Mucosa of descending colon (tissue), 3 donors: ENCODE measurements at regions not wholly inside any gene's neighbourhood (a gene's known extent, or its start where the extent isn't known, plus 50 kb on each side); places are given as distances from the start of the nearest gene placed in this dataset.

Experiments used
- ATAC-seq: fragments of 200-7000 bp; cut with Tn5 transposase; one replicate; pipeline ENCODE4 v1.9.1; 2020; ENCODE audit warnings: mild to moderate bottlenecking, moderate library complexity
- DNase-seq, 3 donors: peaks; one replicate each; pipeline ENCODE4 v3.0.0-alpha.2; 2020
- H3K36me3 ChIP-seq: fragments of 200-600 bp; one replicate; pipeline ENCODE4 v1.8.0; 2021; ENCODE audit warnings: low read depth, mild to moderate bottlenecking
- H3K4me1 ChIP-seq: fragments of 200-600 bp; one replicate; pipeline ENCODE4 v1.8.0; 2021; ENCODE audit warnings: low read depth, mild to moderate bottlenecking
- H3K4me3 ChIP-seq: fragments of 200-600 bp; one replicate; pipeline ENCODE4 v1.8.0; 2021; ENCODE audit warnings: mild to moderate bottlenecking
- H3K9me3 ChIP-seq: fragments of 200-600 bp; one replicate; pipeline ENCODE4 v1.8.0; 2021; ENCODE audit warnings: mild to moderate bottlenecking
- CTCF ChIP-seq: fragments of 200-600 bp; IDR thresholded peaks from one replicate; pipeline ENCODE4 v1.8.0; 2022; ENCODE audit warnings: antibody characterized with exemption, mild to moderate bottlenecking
- intact Hi-C, 2 donors: fragments of 100-400 bp; cut with DNase I in 1 of 2; cut with micrococcal nuclease in 1 of 2; formaldehyde crosslinking; loops; one replicate each; pipeline versions ENCODE4 v1.11.0 to v1.11.1; 2022; cut with DNase I, micrococcal nuclease
- donor health status: DM: no; HTN: no; CAD: no; lungs with moderate emphysema.
- donor health status: DM: no; HTN: no; CAD: no.
- donor health status: DM: no; HTN: yes; CAD: no.

- ATAC-seq (no peak), DNase-seq (no peak)
- Histone ChIP-seq H3K36me3 (no peaks in the 10 kb centered on the region), H3K4me1 (no peaks in the 10 kb centered on the region), H3K9me3 (peaks cover 44% of the 10 kb centered on the region), H3K4me3 (no peak overlapping the region)
- intact Hi-C loops = no loop called here
- no peak for TF ChIP-seq CTCF
These were observed 840.0 kb downstream of the C6orf118 start for GRCh38 chr6:164469276-164469949.

GRCh38 chr6:164455835-164456234 lies 853.6 kb downstream of the C6orf118 start:
- no peaks in the 10 kb centered on the region for H3K36me3 ChIP-seq
- DNase-seq (no peak), ATAC-seq (no peak)
- H3K4me3 ChIP-seq = no peak overlapping the region
- H3K4me1 ChIP-seq = no peaks in the 10 kb centered on the region
- intact Hi-C loops = no loop called here
- TF ChIP-seq CTCF = no peak
- peaks cover 59% of the 10 kb centered on the region for H3K9me3 ChIP-seq

GRCh38 chr6:164453835-164454234 lies 855.6 kb downstream of the C6orf118 start:
- no peak for TF ChIP-seq CTCF
- DNase-seq (no peak), ATAC-seq (no peak)
- H3K4me1 ChIP-seq = no peaks in the 10 kb centered on the region
- H3K4me3 ChIP-seq = no peak overlapping the region
- no peaks in the 10 kb centered on the region for H3K36me3 ChIP-seq
- intact Hi-C loops = no loop called here
- H3K9me3 ChIP-seq = peaks cover 58% of the 10 kb centered on the region

- TF ChIP-seq CTCF = no peak
- intact Hi-C loops = no loop called here
- DNase-seq (no peak), ATAC-seq (no peak)
- H3K9me3 ChIP-seq = peaks cover 54% of the 10 kb centered on the region
- H3K4me3 ChIP-seq = no peak overlapping the region
- no peaks in the 10 kb centered on the region for H3K4me1 ChIP-seq
- no peaks in the 10 kb centered on the region for H3K36me3 ChIP-seq
These were observed 866.8 kb downstream of the C6orf118 start for GRCh38 chr6:164442572-164442971.

GRCh38 chr6:164439331-164439730 lies 870.1 kb downstream of the C6orf118 start:
- intact Hi-C loops = no loop called here
- ATAC-seq (no peak), DNase-seq (no peak)
- H3K4me3 ChIP-seq = no peak overlapping the region
- no peaks in the 10 kb centered on the region for H3K4me1 ChIP-seq
- peaks cover 42% of the 10 kb centered on the region for H3K9me3 ChIP-seq
- TF ChIP-seq CTCF = no peak
- H3K36me3 ChIP-seq = no peaks in the 10 kb centered on the region

GRCh38 chr6:164436976-164437375 lies 872.4 kb downstream of the C6orf118 start:
- DNase-seq = no peak
- H3K36me3 ChIP-seq = no peaks in the 10 kb centered on the region
- H3K9me3 ChIP-seq = peaks cover 35% of the 10 kb centered on the region
- intact Hi-C loops = no loop called here
- no peak overlapping the region for H3K4me3 ChIP-seq
- ATAC-seq = no peak
- no peaks in the 10 kb centered on the region for H3K4me1 ChIP-seq
- TF ChIP-seq CTCF = no peak
